IMR-90 (cell line): ENCODE measurements at regions not wholly inside any gene's neighbourhood (a gene's known extent, or its start where the extent isn't known, plus 50 kb on each side); places are given as distances from the start of the nearest gene placed in this dataset.
A peak's percentile ranks its signal among the peaks of the same experiment; 100 is the strongest.

Experiments used
- ATAC-seq: fragments of 200-7000 bp; cut with Tn5 transposase; 2 replicates; pipeline ENCODE4 v1.9.1; 2020; ENCODE audit warnings: low read depth, mild to moderate bottlenecking, moderate library complexity
- BruUV-seq: library from RNA; stranded (reverse); fragments of 400-500 nt; replicated peaks from 2 replicates; lab custom pipeline; 2021; lab: Mats Ljungman, UMichigan
- CTCF ChIA-PET: fragments of 300-600 bp; formaldehyde crosslinking; extraction: SDS; loops from one replicate; lab custom pipeline; 2021; ENCODE audit warnings: antibody characterized with exemption; lab: Yijun Ruan, JAX
- POLR2A ChIA-PET: fragments of 300-600 bp; sonication (Branson Sonifier 250); formaldehyde crosslinking; loops from one replicate; lab custom pipeline; 2022; ENCODE audit warnings: antibody characterized with exemption; ENCODE audit not compliant: unreplicated experiment; lab: Charles Lee
- DNase-seq: peaks from one replicate; pipeline ENCODE4 v3.0.0; 2013
- H2AFZ ChIP-seq: replicated peaks from 2 replicates; pipeline ENCODE3; 2013; ENCODE audit warnings: low read length, mild to moderate bottlenecking; ENCODE audit not compliant: poor library complexity
- H2AK5ac ChIP-seq: 2 replicates; pipeline ENCODE4 v1.6.1; 2013; ENCODE audit warnings: low read depth, low read length, inconsistent platforms
- H2AK9ac ChIP-seq: replicated peaks from 2 replicates; pipeline ENCODE3; 2013; ENCODE audit warnings: mild to moderate bottlenecking, low read depth, low read length, moderate library complexity; ENCODE audit not compliant: poor library complexity
- H2BK120ac ChIP-seq: 2 replicates; pipeline ENCODE4 v1.6.1; 2013; ENCODE audit warnings: low read depth, low read length, inconsistent platforms
- H2BK15ac ChIP-seq: 3 replicates; pipeline ENCODE4 v1.6.1; 2013; ENCODE audit warnings: low read depth, low read length, inconsistent platforms
- H2BK20ac ChIP-seq: 2 replicates; pipeline ENCODE4 v1.6.1; 2013; ENCODE audit warnings: low read depth, mild to moderate bottlenecking, inconsistent platforms, low read length, moderate library complexity
- H2BK5ac ChIP-seq: 2 replicates; pipeline ENCODE4 v1.6.1; 2013; ENCODE audit warnings: mild to moderate bottlenecking, low read depth, low read length, inconsistent platforms; ENCODE audit not compliant: poor library complexity, severe bottlenecking
- H3K14ac ChIP-seq: replicated peaks from 2 replicates; pipeline ENCODE4 v1.6.1; 2013; ENCODE audit warnings: low read depth, low read length, inconsistent platforms
- H3K18ac ChIP-seq: 2 replicates; pipeline ENCODE4 v1.6.1; 2013; ENCODE audit warnings: low read depth, low read length, control low read depth
- H3K23ac ChIP-seq: 2 replicates; pipeline ENCODE4 v1.6.1; 2013; ENCODE audit warnings: low read depth, low read length, inconsistent platforms
- H3K27ac ChIP-seq: 2 replicates; pipeline ENCODE4 v1.5.1; 2013; ENCODE audit warnings: mild to moderate bottlenecking, control low read depth, low read length; ENCODE audit not compliant: insufficient read depth
- H3K27me3 ChIP-seq: 2 replicates; pipeline ENCODE4 v1.6.1; 2013; ENCODE audit warnings: low read length; ENCODE audit not compliant: control insufficient read depth, insufficient read depth
- H3K36me3 ChIP-seq: 2 replicates; pipeline ENCODE4 v1.6.1; 2013; ENCODE audit warnings: low read length, mixed read lengths; ENCODE audit not compliant: control insufficient read depth, insufficient read depth
- H3K4ac ChIP-seq: 2 replicates; pipeline ENCODE4 v1.6.1; 2013; ENCODE audit warnings: low read depth, low read length, inconsistent platforms
- H3K4me1 ChIP-seq: 2 replicates; pipeline ENCODE4 v1.6.1; 2013; ENCODE audit warnings: low read length, mixed read lengths; ENCODE audit not compliant: control insufficient read depth, insufficient read depth
- H3K4me2 ChIP-seq: 2 replicates; pipeline ENCODE4 v1.6.1; 2013; ENCODE audit warnings: low read depth, mild to moderate bottlenecking, control low read depth, low read length, moderate library complexity
- H3K4me3 ChIP-seq: 2 replicates; pipeline ENCODE4 v1.5.1; 2013; ENCODE audit warnings: low read depth, mild to moderate bottlenecking, control low read depth, low read length, moderate library complexity; ENCODE audit not compliant: insufficient read depth
- H3K56ac ChIP-seq: 2 replicates; pipeline ENCODE4 v1.6.1; 2013; ENCODE audit warnings: low read length, inconsistent platforms; ENCODE audit not compliant: insufficient read depth; ENCODE audit errors: extremely low read depth
- H3K79me1 ChIP-seq, 2 experiments: 2 replicates each; pipeline ENCODE4 v1.6.1; 2013; ENCODE audit warnings: low read length in 2 of 2, inconsistent platforms in 1 of 2, low read depth in 1 of 2
- H3K9ac ChIP-seq: 2 replicates; pipeline ENCODE4 v1.6.1; 2013; ENCODE audit warnings: low read depth, low read length, control low read depth
- H3K9me1 ChIP-seq: 2 replicates; pipeline ENCODE4 v1.6.1; 2013; ENCODE audit warnings: low read length, inconsistent platforms; ENCODE audit not compliant: insufficient read depth
- H3K9me3 ChIP-seq: 2 replicates; pipeline ENCODE4 v1.6.1; 2013; ENCODE audit warnings: low read length; ENCODE audit not compliant: control insufficient read depth, insufficient read depth
- H4K20me1 ChIP-seq: 2 replicates; pipeline ENCODE4 v1.6.1; 2013; ENCODE audit warnings: low read length, inconsistent platforms; ENCODE audit not compliant: insufficient read depth
- H4K5ac ChIP-seq: 2 replicates; pipeline ENCODE4 v1.6.1; 2013; ENCODE audit warnings: mild to moderate bottlenecking, low read depth, low read length, control low read depth
- H4K8ac ChIP-seq, 2 experiments: 2 replicates each; pipeline ENCODE4 v1.6.1; 2013; ENCODE audit warnings: low read depth in 2 of 2, low read length in 2 of 2, control low read depth in 1 of 2, inconsistent platforms in 1 of 2
- H4K91ac ChIP-seq: 2 replicates; pipeline ENCODE4 v1.6.1; 2013; ENCODE audit warnings: low read depth, low read length, inconsistent platforms; ENCODE audit not compliant: insufficient read depth
- FOS ChIP-seq: fragments of 150-350 bp; IDR thresholded peaks from 2 replicates; pipeline ENCODE4 v1.6.1; 2016; ENCODE audit warnings: low read depth, low read length
- MAZ ChIP-seq: IDR thresholded peaks from 2 replicates; pipeline ENCODE4 v1.6.1; 2012; ENCODE audit warnings: low read depth, mild to moderate bottlenecking, low read length, improper control_type of control experiment, moderate library complexity, borderline replicate concordance
- MXI1 ChIP-seq: IDR thresholded peaks from 2 replicates; pipeline ENCODE4 v1.6.1; 2012; ENCODE audit warnings: low read depth, mild to moderate bottlenecking, low read length, moderate library complexity, borderline replicate concordance
- RCOR1 ChIP-seq: IDR thresholded peaks from 2 replicates; pipeline ENCODE4 v1.6.1; 2012; ENCODE audit warnings: mild to moderate bottlenecking, low read length, improper control_type of control experiment; ENCODE audit not compliant: insufficient replicate concordance
- RFX5 ChIP-seq: IDR thresholded peaks from 2 replicates; pipeline ENCODE4 v1.8.0; 2012; ENCODE audit warnings: low read depth, mild to moderate bottlenecking, low read length, moderate library complexity
- SMC3 ChIP-seq: fragments of 150-350 bp; IDR thresholded peaks from 2 replicates; pipeline ENCODE4 v1.6.1; 2016; ENCODE audit warnings: low read depth, mild to moderate bottlenecking, antibody characterized with exemption, low read length, moderate library complexity
- USF2 ChIP-seq: fragments of 150-350 bp; IDR thresholded peaks from 2 replicates; pipeline ENCODE4 v1.6.1; 2017; ENCODE audit warnings: mild to moderate bottlenecking, antibody characterized with exemption, low read length, low read depth
- WGBS, 2 experiments: methylation state at CpG; one replicate each; pipeline versions ENCODE4 v1.1.5 to v1.1.7; 2013; ENCODE audit warnings: missing lambda C conversion rate in 2 of 2; ENCODE audit not compliant: insufficient read length in 1 of 2; ENCODE audit errors: extremely low coverage in 2 of 2; 5-methylcytosine and 5-hydroxymethylcytosine counted together
- dilution Hi-C: fragments of 300-500 bp; cut with HindIII; formaldehyde crosslinking; loops from one replicate; pipeline ENCODE4 v1.14.3; 2018; ENCODE audit warnings: low sequenced_read_pairs; ENCODE audit not compliant: unreplicated experiment
- in situ Hi-C: fragments of 300-500 bp; cut with MboI; formaldehyde crosslinking; loops from 3 replicates; pipeline ENCODE4 v1.14.3; 2019; ENCODE audit warnings: low sequenced_read_pairs, inconsistent platforms, mixed read lengths
- intact Hi-C: fragments of 100-400 bp; cut with micrococcal nuclease; formaldehyde crosslinking; loops from 2 replicates; pipeline ENCODE4 v1.10.0; 2022

DNA sequence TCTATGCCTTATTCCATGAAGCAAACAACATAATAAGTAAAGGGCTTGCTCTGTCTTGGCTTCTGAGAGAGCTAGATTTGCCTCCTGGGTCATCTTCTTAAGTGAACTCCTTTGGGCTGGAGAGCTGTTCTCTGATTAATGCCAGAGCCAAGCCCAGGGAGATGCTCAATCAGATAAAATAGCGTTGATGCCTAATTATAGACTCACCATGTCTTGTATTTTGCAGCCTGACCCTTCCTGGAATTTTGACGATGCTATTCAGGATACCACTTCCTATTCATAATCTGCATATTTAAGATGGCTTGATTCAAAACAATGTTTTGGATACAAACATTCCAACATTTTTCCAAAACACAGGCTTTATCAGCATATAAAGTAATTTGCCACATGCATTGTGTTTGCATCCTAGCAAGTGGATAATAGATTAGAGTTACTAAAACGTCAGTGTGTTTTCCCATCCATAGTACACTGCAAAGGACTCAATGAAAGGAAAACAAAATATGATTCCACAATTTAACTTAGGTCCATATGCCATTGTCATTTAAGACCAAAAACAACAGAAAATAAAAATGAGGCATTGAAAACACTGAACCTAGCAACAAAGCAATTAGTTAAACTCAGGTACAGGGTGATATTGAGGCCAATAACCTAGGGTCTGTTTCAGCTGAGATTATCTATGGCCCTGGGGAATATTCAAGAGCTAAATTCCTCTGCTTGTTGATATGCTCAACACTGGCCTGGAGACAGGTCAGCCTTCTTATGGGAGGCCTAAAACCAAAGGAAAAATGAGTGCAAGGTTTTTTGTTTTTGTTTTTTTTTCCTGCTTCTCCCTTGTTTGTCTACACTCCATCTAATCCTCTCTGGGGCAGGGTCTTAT lies 184.2 kb upstream of the FOXN3 start:
- no CpG with 5 or more reads among the region's 3 CpGs for WGBS, 2 experiments
- H3K9ac ChIP-seq: no peak overlapping the region
- TF ChIP-seq USF2 (no peak), SMC3 (no peak), MXI1 (no peak), MAZ (no peak), RCOR1 (no peak), RFX5 (no peak), FOS (no peak)
- ChIA-PET CTCF (no interaction called here), POLR2A (no interaction called here)
- H3K79me1 ChIP-seq: peaks cover 26 to 28% of the 10 kb centered on the region in 2 experiments; a peak in 3 of 4 replicates
- H2BK15ac ChIP-seq: no peak overlapping the region
- no peak overlapping the region for H3K23ac ChIP-seq
- H2BK120ac ChIP-seq: no peak overlapping the region
- no TSS peak for BruUV-seq
- H3K27ac ChIP-seq: no peak overlapping the region
- H2BK20ac ChIP-seq: no peak overlapping the region
- H2AFZ ChIP-seq: no peak overlapping the region
- H3K14ac ChIP-seq: no peak overlapping the region
- no peak overlapping the region for H2AK5ac ChIP-seq
- H4K91ac ChIP-seq: no peak overlapping the region
- dilution Hi-C loops: no loop called here
- 0 out of 2 replicates have a peak, but pooled peaks cover 1% of the 10 kb centered on the region for H3K36me3 ChIP-seq
- H3K18ac ChIP-seq: no peak overlapping the region; the same call in 1 of the 2 replicates
- H3K9me1 ChIP-seq: no peaks in the 10 kb centered on the region
- in situ Hi-C loops: no loop called here
- H4K8ac ChIP-seq: no peak overlapping the region
- no peaks in the 10 kb centered on the region; the same call in 1 of the 2 replicates for H3K4me1 ChIP-seq
- H3K56ac ChIP-seq: no peak overlapping the region
- H3K4ac ChIP-seq: no peak overlapping the region
- H3K4me2 ChIP-seq: no peak overlapping the region
- no peak overlapping the region for H2AK9ac ChIP-seq
- H3K9me3 ChIP-seq: peaks cover 15% of the 10 kb centered on the region
- H3K4me3 ChIP-seq: no peak overlapping the region
- DNase-seq (no peak), ATAC-seq (peak; percentile 46; the same call in 1 of the 2 replicates)
- peak overlapping the region; percentile 33 for H2BK5ac ChIP-seq
- intact Hi-C loops: no loop called here
- no peak overlapping the region for H4K5ac ChIP-seq
- no peaks in the 10 kb centered on the region for H4K20me1 ChIP-seq
- no peaks in the 10 kb centered on the region for H3K27me3 ChIP-seq
